GM18511 (cell line): ENCODE measurements at regions not wholly inside any gene's neighbourhood (a gene's known extent, or its start where the extent isn't known, plus 50 kb on each side); places are given as distances from the start of the nearest gene placed in this dataset.
"Not testable (repeated sequence)": the region's sequence is repeated elsewhere in the genome, so short reads cannot be mapped to it uniquely, and the experiment has no call there.

ENCODE experiments used
- ATAC-seq: cut with Tn5 transposase; IDR thresholded peaks from one replicate; pipeline ENCODE4 v1.9.1; 2021; ENCODE audit warnings: mild to moderate bottlenecking, moderate library complexity; ENCODE audit not compliant: unreplicated experiment

DNA sequence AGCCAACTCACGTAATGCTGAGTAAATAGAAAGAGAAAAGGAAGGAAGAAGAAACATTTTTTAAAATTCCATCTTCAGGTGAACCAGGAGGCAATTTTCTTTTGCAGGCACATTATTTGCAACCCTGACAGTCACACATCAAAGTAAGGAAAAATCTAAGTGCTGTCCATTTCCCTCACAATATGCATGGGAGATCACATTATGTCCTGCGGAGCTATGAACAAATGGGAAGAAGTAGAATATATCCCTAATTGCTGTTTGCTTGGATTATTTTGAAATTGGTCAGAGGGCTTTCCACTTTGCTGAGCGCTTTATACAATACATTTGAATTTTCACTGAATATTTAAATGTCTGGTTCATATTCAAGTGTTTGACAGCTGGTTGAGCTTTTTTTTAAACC, 133.8 kb upstream of the API5 start:
- no peak for ATAC-seq

DNA sequence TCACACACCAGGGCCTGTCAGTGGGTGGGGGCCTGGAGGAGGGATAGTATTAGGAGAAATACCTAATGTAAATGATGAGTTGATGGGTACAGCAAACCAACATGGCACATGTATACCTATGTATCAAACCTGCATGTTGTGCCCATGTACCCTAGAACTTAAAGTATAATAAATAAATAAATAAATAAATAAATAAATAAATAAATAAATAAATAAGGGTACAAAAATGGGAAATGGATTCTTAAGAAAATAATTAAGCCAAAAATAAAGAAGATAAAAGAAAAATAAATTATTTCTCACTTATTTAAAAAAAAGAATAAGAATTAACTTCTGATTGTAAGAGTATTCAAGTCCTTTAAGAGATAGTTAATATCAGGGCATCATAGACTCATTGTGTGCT, 117.3 kb upstream of the API5 start:
- ATAC-seq = not testable (repeated sequence)

DNA sequence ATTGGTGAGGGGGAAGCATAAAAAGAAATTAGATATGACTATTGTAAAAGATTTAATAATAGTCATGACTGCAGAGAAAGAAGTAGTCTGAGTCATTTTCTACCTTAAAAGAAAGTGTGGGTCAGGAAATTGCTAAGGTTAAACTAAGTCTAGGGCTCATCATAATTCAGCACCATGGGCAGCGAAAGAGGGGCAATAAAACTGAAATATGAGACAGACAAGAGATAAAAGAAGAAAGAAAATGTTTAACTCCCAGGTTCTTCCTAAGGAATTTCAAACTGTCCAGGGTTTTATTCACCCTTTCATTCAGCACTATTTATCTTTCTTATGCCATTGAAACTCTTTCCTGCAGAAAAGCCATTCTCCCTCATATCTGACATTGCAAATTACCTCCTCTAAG, 114.4 kb upstream of the API5 start:
- ATAC-seq = no peak

DNA sequence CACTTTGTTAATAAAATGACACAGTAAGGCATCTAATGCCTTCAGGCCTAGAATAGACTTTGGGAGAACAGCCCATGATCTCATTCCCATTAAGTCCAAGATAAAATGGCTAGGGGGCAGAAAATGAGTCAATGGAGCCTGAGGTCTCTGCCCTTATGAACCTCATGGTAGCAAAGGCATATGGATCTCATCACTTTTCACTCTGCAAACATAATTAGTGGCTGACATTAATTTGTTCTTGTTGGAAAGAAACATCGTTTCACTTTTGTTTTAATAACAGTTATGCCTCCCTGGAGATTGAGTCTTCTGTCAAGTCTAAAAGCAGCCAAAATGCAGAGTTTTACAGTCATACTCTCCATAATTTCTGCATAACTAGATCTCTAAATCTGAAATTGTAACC, 111.8 kb upstream of the API5 start:
- ATAC-seq = no peak

DNA sequence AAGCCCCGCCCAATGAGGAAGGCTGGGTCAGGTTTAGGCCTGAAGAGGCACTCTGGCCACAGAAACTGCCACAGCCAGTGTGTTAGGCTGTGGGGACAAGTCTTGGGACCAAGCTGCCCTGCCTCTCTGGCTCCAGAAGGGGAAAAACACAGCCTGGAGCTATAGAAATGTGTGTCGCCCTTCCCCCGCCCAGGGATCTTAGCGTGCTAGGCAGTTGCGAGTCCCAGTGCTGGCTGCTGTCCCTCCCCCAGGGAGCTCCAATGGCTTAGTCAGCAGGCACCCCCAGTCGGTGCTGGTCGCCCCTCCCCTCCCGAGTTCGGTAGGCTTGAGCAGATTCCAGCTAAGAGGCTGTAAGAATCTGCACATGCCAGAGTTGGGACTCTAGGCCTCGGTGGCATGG, 99.5 kb upstream of the API5 start:
- no peak for ATAC-seq

DNA sequence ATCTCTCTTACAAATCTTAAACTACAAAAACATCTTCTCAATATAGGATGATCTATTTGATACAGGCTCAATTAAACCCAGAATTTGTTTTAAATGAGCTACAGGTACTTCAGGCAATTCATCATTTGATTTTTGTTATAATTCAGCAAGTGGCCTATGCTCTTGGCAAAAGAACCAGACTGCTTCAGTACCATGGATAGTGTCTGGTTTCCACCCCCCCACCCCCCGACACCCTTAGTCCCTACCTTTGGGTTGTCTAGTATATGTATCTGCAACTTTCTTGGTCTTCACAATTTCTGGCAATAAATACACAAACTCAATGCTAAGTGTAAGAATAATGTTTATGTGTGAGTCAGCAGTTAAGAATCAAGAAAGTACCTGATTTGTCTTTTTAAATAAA, 97.3 kb upstream of the API5 start:
- ATAC-seq = no peak

DNA sequence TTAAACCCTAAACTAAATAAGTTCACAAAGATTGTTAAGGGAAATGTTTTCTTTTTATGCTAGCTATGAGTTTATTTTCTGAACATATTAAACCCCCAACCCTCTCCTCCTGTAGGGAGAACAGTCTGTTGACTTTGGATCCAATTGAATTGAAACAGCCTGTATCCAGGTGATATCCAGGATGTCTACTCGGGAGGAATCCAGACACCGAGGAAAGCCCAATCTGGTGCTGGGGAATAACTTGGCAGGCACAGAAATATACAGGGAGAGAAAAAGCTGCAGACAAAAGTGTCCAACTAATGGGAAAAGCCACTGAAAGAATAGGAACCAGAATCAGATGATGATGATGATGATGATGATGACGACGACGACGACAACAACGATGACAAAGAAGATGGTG, 93.9 kb upstream of the API5 start:
- ATAC-seq = no peak

DNA sequence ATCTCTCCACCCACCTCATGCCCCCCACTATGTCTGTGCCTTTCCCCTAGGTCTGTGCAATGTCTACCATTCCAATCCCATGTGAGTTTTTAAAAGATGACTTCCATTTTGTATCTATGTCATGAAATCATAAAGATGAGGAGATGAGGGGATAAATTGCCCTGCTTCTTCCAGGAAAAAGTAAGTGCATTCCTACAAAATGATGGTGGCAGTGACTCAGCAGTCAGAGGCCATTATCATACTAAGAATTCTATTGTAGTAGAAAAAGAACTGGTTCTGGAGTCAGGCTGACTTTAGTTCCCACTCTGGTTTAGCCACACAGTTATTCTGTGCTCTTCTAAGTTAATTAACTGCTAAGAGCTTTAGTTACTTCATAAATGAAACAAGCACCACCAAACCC, 89.6 kb upstream of the API5 start:
- ATAC-seq = no peak

DNA sequence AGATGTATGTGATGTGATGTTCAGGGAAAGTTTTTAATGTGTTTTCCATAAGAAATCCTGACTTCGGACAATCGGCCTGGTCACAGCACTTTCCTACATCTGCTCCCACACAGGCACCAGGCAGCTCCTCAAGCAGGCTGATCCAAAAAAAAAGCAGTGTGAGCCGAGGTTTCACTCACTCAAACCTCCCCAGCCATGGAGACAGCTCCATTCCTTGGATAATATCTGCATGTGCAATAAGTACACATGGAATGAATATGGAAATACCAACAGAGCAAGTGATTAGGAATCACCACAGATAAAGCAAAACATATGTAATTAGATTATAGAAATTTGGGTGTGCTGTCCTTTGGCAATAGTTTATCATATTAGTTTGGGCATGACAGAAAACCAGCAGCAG, 88.8 kb upstream of the API5 start:
- ATAC-seq = no peak

DNA sequence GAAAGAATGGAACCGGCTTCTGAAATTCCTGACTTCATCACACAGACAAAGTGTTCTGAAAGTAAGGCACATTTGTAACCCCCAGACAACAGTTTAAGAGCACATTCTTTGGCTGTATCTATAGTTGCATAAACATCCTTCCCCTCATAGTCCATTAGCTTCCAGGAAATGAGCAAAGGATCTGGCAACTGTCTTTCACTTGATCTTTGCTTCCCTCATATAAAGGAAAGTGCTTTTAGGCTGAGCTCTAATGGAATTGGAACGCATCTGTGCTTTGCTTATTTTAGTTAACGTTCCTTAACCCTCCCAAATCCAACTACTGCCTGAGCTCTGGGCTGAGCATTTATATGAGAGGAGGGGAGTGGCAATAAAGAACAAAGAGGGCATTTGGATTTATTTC, 76.9 kb upstream of the API5 start:
- no peak for ATAC-seq

DNA sequence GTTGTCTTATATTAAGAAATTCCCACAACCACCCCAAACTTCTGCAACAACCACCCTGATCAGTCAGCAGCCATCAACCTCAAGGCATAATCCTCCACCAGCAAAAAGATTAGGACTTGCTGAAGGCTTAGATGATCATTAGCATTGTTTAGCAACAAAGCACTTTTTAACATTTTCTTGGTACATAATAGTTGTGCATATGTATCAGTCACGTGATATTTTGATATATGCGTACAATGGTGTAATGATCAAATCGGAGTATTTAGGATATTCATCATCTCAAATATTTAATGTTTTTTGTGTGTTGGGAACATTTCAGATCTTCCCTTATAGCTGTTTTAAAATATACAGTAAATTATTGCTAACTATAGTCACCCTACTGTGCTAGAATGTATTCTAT, 73.5 kb upstream of the API5 start:
- ATAC-seq = no peak

DNA sequence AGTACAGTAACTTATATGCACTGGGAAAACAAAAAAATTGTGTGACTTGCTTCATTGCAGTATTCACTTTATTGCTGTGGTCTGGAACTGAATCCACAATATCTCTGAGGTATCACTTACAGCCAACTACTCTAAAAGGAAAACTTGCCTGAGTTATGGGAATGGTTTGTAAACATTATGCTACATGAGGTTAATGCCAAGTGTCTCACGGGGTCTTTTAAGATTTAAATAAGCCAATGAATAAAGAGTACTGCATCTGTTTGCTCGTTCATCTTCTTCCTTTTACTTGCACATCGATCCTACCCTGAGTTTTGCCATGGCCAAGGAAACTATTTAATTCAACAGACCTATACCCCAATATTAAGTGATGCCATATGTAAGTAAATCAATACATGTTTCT, 72.0 kb upstream of the API5 start:
- no peak for ATAC-seq

DNA sequence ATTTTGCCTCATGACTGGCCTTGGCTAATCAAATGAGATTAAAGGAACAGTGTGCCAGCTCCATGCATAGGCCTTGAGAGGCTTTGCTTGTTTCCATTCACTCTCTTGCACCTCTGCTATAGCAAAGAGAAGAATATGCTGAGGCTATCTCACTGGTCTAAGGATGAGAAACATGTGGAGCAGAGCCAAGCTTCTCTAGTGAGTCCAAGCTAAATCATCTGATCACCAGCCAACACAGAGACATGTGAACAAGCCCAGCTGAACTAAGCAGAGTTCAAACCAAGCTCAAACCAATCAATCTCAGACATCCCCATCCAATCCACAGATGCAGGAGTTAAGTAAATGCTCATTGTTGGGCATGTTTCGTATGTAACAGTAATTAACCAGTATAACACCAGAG, 69.4 kb upstream of the API5 start:
- no peak for ATAC-seq

DNA sequence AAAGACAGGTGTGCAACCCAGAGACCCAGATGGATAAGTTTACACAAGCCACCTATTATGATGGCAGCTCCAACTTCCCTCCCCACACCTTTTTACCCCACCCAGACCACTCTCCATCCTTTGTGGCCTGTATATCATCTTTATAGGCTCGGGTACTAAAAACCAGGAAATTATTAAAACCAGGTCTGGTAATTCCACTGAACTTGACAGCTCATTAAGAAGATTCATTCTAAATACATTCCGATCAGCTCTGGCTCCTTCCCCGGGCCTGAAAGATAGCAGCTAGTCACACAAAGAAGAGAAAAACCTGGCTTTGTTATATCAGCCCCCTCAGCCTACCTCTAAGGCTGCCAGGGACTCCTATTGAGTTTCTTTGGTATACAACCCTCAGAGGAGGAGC, 67.9 kb upstream of the API5 start:
- no peak for ATAC-seq

DNA sequence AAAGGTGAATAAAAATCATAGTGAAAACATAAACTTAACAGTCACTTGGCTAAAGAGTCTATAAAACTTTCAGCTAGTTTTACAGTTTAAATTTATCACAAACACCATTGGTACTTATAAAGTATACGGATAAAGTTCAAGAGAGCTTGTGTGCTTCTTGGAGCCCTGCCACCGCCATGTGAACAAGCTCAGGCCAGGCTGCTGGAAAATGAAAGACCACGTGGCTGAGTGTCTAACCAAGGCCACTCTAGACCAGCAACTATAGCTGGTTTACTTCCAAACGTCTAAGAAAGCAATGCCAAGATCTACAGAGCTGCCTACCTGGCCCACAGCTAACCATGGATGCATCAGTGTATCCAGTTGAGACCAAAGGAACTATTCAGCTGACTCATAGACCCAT, 66.3 kb upstream of the API5 start:
- ATAC-seq = no peak

DNA sequence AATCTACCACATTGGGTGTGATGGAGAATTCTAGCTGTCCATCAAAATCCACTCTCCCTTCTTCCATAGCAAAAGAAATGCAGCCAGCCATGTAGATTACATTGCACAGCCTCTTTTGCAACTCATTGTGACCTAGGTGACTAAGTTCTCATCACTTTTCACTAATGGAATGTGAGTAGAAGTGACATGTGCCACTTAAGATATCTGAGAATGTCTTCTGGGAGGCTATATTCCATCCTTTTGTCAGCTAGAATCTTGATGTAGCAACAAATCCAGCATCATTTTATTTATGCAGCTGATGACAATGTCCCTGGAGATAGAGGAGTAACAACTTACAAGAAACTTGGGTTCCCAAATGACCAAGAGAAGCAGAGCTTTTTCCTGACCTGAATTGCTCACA, 61.5 kb upstream of the API5 start:
- no peak for ATAC-seq

DNA sequence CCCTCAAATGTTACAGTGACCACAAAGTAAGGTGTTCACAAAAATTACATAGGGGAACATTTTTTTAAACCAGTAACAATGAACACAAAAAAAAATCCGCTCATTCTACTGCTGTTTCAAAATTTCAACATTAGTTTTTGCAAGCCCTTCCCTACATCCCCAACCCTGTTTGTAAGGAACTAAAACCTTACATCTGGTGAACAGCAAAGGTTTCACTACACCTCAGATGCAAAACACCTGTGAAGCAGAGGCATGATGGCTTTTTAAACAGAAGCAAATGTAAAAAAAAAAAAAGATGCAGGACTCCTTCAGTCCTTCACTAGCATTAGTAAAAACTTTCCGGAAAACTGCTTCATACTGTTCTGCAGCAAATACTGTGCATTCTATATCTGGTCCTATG, 50.0 kb upstream of the API5 start:
- no peak for ATAC-seq
